ENCODE measurements at regions not wholly inside any gene's neighbourhood (a gene's known extent, or its start where the extent isn't known, plus 50 kb on each side); places are given as distances from the start of the nearest gene placed in this dataset.

DNA sequence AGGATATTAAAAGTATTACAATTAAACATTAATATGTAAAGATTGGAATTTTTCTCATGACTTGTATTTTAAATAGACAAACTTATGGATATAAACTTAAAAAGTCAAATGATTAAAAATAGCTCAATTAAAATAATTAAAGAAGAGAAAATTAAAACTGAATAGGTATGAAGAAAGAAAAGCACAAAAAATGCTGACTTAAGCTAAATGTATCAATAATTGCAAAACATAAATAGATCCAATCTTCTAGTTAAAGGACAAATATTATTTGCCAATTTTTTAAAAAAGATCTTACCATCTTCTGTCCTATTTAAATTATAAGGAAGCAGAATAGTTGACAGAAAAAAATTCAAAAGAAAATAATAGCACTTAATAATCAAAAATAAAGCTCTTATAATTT lies 646.3 kb upstream of the ANKRD30A start:
- DNase-seq (ENCODE audit: low spot score) = no peak
- H3K27ac ChIP-seq = no peak overlapping the region
- H3K36me3 ChIP-seq = no peaks in the 10 kb centered on the region
- no peak overlapping the region for H3K4me3 ChIP-seq
- no peaks in the 10 kb centered on the region for H3K4me1 ChIP-seq
- H3K27me3 ChIP-seq = no peaks in the 10 kb centered on the region
- no peaks in the 10 kb centered on the region for H3K9me3 ChIP-seq
- TF ChIP-seq, protein P1, sequence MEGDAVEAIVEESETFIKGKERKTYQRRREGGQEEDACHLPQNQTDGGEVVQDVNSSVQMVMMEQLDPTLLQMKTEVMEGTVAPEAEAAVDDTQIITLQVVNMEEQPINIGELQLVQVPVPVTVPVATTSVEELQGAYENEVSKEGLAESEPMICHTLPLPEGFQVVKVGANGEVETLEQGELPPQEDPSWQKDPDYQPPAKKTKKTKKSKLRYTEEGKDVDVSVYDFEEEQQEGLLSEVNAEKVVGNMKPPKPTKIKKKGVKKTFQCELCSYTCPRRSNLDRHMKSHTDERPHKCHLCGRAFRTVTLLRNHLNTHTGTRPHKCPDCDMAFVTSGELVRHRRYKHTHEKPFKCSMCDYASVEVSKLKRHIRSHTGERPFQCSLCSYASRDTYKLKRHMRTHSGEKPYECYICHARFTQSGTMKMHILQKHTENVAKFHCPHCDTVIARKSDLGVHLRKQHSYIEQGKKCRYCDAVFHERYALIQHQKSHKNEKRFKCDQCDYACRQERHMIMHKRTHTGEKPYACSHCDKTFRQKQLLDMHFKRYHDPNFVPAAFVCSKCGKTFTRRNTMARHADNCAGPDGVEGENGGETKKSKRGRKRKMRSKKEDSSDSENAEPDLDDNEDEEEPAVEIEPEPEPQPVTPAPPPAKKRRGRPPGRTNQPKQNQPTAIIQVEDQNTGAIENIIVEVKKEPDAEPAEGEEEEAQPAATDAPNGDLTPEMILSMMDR (IDR thresholded peaks at IDR 0.05) = no peak

DNA sequence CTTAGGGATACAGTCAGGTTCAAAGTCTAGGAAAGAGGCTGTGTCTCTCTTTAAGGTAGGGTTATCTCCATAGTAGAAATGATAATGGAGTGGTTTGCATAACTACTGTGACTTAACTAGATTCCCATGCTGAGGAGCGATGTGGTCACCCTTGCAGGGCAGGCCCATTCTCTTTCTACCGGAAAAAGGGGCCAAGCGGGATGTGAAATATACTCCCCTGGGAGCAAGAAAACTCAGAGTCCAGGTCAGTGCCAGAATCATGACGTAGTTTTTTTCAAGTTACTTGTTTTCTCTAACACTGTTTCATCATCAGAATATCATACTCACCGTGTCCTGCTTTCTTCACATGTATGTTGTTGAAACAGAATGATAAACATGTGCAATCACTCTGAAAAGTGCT lies 649.0 kb upstream of the ANKRD30A start:
- no peaks in the 10 kb centered on the region for H3K9me3 ChIP-seq
- no peak overlapping the region for H3K27ac ChIP-seq
- no peaks in the 10 kb centered on the region for H3K27me3 ChIP-seq
- no peaks in the 10 kb centered on the region for H3K4me1 ChIP-seq
- H3K36me3 ChIP-seq = no peaks in the 10 kb centered on the region
- TF ChIP-seq, protein P1 (IDR thresholded peaks at IDR 0.05) = no peak
- no peak overlapping the region for H3K4me3 ChIP-seq
- DNase-seq (ENCODE audit: low spot score) = no peak

DNA sequence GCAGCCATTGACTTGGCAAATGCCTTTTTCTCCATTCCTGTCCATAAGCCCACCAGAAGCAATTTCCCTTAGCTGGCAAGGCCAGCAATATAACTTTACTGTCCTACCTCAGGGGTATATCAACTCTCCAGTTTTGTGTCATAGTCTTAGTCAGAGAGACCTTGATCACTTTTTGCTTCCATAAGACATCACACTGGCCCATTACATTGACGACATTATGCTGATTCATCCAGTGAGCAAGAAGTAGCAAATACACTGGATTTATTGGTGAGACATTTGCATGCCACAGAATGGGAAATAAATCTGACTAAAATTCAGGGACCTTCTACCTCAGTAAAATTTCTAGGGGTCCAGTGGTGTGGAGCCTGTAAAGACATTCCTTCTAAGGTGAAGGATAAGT lies 649.7 kb upstream of the ANKRD30A start:
- H3K36me3 ChIP-seq = no peaks in the 10 kb centered on the region
- no peak overlapping the region for H3K27ac ChIP-seq
- no peaks in the 10 kb centered on the region for H3K4me1 ChIP-seq
- TF ChIP-seq, protein P1 (IDR thresholded peaks at IDR 0.05) = no peak
- no peak for DNase-seq (ENCODE audit: low spot score)
- no peaks in the 10 kb centered on the region for H3K27me3 ChIP-seq
- no peak overlapping the region for H3K4me3 ChIP-seq
- H3K9me3 ChIP-seq = no peaks in the 10 kb centered on the region

DNA sequence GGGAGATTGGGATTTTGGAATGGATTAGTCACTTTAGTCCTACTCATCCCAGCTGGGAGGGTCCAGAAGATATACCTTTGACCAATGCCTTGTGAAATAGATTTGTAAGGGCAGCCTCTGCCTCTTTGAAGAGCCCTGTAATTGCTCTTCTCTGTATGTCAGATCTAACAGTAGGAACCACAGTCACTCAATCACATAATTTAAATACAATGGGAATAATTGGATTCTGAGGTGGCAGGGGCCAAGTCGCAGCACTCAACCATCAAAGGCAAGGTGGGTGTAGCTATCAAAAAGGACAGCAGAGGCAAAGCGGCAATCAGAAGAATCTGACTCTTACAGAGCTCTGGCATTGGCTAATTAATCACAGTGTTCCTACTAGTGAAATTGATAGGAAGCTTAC lies 650.9 kb upstream of the ANKRD30A start:
- Histone ChIP-seq H3K4me1 (no peaks in the 10 kb centered on the region), H3K36me3 (no peaks in the 10 kb centered on the region), H3K4me3 (no peak overlapping the region), H3K9me3 (no peaks in the 10 kb centered on the region), H3K27ac (no peak overlapping the region), H3K27me3 (no peaks in the 10 kb centered on the region)
- no peak for DNase-seq (ENCODE audit: low spot score)
- TF ChIP-seq, protein P1 (IDR thresholded peaks at IDR 0.05) = no peak

DNA sequence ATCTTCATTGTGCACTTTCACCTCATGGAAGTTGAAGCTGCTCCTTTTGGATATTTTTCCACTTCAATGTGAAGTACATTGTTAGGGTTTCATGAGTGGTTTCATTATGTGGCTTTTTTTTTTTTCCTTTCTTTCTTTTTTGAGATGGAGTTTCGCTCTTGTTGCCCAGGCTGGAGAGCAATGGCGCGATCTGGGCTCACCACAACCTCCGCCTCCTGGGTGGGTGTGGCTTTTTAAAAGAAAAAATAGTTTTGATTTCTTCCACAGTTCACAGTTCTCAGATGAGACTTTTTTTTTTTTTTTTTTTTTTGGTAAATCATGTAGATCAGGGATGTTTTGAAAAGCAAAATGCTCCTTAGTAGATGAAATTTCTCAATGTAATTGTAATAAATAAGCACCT lies 652.3 kb upstream of the ANKRD30A start:
- TF ChIP-seq, protein P1 (IDR thresholded peaks at IDR 0.05) = no peak
- H3K4me1 ChIP-seq = no peaks in the 10 kb centered on the region
- DNase-seq (ENCODE audit: low spot score) = no peak
- H3K4me3 ChIP-seq = no peak overlapping the region
- no peaks in the 10 kb centered on the region for H3K27me3 ChIP-seq
- no peak overlapping the region for H3K27ac ChIP-seq
- H3K36me3 ChIP-seq = no peaks in the 10 kb centered on the region
- no peaks in the 10 kb centered on the region for H3K9me3 ChIP-seq

DNA sequence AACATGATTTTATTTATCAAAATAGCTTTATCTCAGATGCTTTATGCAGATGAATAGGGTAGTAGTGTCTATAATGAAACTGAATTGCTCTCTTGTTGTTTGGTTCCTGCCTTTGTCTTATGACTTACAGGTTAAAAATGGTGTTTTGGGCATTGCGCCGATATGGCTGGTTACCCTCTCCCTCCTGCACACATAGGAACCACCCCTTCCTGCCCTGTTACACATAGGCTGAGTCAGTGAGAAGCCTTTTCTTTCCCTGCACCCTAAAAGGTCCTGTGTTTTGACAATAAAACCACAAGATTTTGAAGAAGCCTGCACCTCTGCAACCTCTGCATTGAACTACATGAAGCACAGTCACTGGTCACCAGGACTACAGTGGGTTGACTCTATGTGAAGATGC lies 655.8 kb upstream of the ANKRD30A start:
- Histone ChIP-seq H3K4me3 (no peak overlapping the region), H3K4me1 (no peaks in the 10 kb centered on the region), H3K27me3 (no peaks in the 10 kb centered on the region), H3K27ac (no peak overlapping the region), H3K9me3 (no peaks in the 10 kb centered on the region), H3K36me3 (no peaks in the 10 kb centered on the region)
- TF ChIP-seq, protein P1 (IDR thresholded peaks at IDR 0.05) = no peak
- DNase-seq (ENCODE audit: low spot score) = no peak

Data from right atrium auricular region (tissue), 2 donors.